ENCODE measurements at regions not wholly inside any gene's neighbourhood (a gene's known extent, or its start where the extent isn't known, plus 50 kb on each side); places are given as distances from the start of the nearest gene placed in this dataset.

DNA sequence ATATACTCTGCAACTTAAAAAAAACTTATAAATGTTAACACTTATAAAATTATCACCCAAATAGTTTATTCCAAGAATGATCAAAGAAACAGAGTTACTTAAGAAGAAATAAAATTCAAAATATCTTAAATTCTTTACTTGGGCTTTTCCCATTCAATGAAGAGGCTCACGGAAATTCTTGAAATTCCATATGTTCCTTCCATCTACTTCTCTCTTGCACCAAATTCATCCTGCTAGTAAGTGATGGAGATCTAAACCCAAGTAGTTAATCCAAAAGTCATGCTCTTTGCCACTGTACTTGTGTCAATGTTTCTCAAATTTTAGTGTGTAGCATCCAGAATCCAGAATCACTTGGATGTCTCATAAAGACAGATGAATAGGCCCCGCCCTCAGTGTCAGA is 465.9 kb downstream of the TXNL1 start:
- TF ChIP-seq, protein P1, sequence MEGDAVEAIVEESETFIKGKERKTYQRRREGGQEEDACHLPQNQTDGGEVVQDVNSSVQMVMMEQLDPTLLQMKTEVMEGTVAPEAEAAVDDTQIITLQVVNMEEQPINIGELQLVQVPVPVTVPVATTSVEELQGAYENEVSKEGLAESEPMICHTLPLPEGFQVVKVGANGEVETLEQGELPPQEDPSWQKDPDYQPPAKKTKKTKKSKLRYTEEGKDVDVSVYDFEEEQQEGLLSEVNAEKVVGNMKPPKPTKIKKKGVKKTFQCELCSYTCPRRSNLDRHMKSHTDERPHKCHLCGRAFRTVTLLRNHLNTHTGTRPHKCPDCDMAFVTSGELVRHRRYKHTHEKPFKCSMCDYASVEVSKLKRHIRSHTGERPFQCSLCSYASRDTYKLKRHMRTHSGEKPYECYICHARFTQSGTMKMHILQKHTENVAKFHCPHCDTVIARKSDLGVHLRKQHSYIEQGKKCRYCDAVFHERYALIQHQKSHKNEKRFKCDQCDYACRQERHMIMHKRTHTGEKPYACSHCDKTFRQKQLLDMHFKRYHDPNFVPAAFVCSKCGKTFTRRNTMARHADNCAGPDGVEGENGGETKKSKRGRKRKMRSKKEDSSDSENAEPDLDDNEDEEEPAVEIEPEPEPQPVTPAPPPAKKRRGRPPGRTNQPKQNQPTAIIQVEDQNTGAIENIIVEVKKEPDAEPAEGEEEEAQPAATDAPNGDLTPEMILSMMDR (IDR thresholded peaks at IDR 0.05; ENCODE audit: control insufficient read depth, extremely low read depth, insufficient read depth), result no peak
- no peak for DNase-seq (ENCODE audit: low read depth)
- H3K4me3 ChIP-seq (ENCODE audit: low read depth, low read length), result no peak overlapping the region

DNA sequence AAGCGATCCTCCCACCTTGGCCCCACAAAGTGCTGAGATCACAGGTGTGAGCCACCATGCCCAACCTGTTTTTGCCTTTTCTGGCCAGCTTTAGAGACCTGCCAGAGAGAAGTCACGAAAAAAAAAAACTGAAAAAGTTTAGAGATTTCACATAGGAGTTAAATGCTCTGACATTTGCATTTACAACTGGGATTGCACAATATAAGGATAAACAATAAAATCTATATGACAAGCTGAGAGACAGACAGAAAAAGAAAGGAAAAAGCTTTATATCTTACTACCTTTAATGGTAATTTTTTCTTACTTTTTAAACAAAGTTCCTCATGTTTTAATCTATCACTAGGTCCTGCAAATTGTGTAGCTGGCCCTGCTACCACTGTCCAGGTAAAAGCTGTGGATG is 466.5 kb downstream of the TXNL1 start:
- TF ChIP-seq, protein P1 (IDR thresholded peaks at IDR 0.05; ENCODE audit: control insufficient read depth, extremely low read depth, insufficient read depth), result no peak
- no peak for DNase-seq (ENCODE audit: low read depth)
- H3K4me3 ChIP-seq (ENCODE audit: low read depth, low read length), result no peak overlapping the region

DNA sequence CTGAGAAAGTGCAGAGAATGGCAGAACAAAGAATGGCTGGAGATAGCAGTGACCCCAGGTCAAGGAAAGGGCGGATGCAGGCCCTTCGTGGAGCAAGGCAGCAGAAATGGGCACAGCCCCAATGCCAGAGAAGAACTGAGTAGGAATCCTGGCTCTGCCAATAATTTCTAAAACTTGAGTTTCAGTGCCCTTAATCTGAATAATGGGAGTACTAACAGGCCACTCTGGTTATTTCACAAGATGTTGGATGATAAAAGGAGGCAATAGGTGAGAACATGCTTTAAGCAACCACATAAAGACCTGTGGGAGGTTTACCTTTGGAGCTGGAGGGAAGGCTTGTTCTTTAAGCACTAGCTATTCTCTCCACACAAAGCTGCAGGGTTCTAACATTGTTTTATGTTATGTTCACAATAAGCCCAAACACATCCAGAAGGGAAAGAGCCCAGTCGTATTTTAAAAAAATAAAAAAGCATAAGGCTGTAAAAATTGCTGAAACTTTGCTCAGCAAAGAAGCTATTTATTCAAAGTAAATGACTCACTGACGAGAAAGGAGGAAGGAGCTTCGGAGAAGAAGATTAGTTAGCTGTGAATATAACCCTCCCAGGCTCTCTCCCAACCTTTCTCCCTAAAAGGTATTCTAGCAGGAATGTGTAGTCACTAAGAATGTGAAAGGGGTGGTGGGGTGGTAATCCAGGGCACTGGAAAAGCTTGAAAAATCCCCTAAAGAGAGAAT is 470.2 kb downstream of the TXNL1 start:
- TF ChIP-seq, protein P1 (IDR thresholded peaks at IDR 0.05; ENCODE audit: control insufficient read depth, extremely low read depth, insufficient read depth), result no peak
- no peak overlapping the region for H3K4me3 ChIP-seq (ENCODE audit: low read depth, low read length)
- DNase-seq (ENCODE audit: low read depth), result no peak

DNA sequence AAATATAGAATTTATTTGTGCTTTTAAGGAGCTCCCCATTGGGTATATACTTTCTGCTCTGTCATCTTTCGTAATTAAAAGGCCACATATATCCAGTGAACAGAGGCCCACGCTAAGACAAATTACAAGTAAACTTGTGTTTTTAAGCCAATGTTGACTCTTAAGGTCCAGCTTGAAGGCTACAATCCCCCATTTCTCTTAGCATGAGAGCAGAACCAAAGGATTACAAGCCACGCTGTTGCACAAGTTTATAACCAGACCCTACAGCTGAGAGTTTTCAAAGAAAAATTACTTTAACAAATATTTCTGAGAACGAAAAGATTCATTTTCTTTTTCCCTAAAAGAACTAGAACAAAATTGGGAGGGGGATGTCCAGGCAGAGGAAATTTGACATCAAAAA is 471.0 kb downstream of the TXNL1 start:
- no peak for DNase-seq (ENCODE audit: low read depth)
- TF ChIP-seq, protein P1 (IDR thresholded peaks at IDR 0.05; ENCODE audit: control insufficient read depth, extremely low read depth, insufficient read depth), result no peak
- H3K4me3 ChIP-seq (ENCODE audit: low read depth, low read length), result no peak overlapping the region

DNA sequence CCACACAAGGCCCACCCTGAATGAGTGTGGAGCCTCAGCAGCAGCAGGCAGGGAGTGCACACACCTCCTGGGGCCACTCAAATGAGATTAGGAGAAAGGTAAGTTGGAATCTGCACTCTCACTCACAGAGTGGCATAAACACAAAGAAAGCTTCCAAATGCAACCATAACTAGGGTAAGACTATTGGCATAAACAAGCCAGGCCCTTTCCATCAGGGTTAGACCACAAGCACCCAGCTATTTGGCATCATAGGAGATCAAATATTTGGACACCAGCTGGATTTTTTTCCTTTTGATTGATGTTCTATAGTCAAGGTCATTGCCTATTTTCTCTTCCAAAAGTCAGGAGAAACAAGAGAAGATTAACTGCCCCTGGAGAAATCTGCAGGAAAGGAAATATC is 471.5 kb downstream of the TXNL1 start:
- H3K4me3 ChIP-seq (ENCODE audit: low read depth, low read length), result no peak overlapping the region
- no peak for DNase-seq (ENCODE audit: low read depth)
- TF ChIP-seq, protein P1 (IDR thresholded peaks at IDR 0.05; ENCODE audit: control insufficient read depth, extremely low read depth, insufficient read depth), result no peak

DNA sequence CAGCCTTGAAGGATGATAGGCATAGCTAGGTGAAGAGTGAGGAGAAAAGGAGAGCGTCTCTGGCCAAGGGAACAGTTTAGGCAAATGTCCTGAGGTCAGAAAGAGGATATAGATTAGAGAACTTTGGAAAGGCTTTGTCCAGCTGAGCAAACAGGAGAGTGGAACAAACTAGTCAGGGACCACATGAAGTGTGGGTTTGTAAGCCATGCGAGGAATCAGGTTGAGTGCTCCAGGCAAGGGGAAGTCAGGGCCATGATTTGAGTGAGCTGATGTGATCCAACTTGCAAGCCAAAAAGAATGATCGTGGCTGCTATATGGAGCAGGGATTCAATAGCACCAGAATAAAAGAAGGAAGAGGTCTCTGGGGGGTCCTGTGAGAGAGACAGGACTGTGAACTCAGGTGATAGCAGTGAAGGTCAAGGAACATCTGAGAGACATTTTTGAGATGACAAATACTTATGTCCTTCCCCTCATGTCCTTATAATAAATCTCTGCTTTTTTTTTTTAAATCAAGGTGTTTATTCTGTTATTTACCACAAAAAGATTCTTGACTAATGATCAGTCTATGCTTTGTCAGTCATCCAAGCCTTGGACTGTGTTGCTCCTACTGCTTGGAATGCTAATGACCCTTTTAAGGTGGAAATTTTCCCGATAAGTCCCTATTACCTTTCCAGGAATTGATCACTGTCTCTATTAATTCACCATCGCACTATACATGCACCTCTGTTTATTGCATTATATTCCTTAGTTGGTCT is 472.6 kb downstream of the TXNL1 start:
- no peak for DNase-seq (ENCODE audit: low read depth)
- TF ChIP-seq, protein P1 (IDR thresholded peaks at IDR 0.05; ENCODE audit: control insufficient read depth, extremely low read depth, insufficient read depth), result no peak

More for the DNA sequence above, 472.6 kb downstream of the TXNL1 start:
- H3K4me3 ChIP-seq (ENCODE audit: low read depth, low read length), result no peak overlapping the region

Data from LNCaP clone FGC (cell line).